Aorta (tissue), 5 donors: ENCODE measurements at regions not wholly inside any gene's neighbourhood (a gene's known extent, or its start where the extent isn't known, plus 50 kb on each side); places are given as distances from the start of the nearest gene placed in this dataset.

Experiments used
- ATAC-seq: fragments of 200-7000 bp; cut with Tn5 transposase; one replicate; pipeline ENCODE4 v1.9.1; 2022; ENCODE audit warnings: moderate library complexity; ENCODE audit not compliant: low FRiP score
- DNase-seq, 2 donors: peaks; one replicate each; pipeline ENCODE4 v3.0.0-alpha.2; 2020
- H3K27ac ChIP-seq, 2 donors: one replicate each; pipeline ENCODE4 v1.5.1; 2013; ENCODE audit warnings: low read length in 2 of 2, mild to moderate bottlenecking in 2 of 2, moderate library complexity in 2 of 2, control low read depth in 1 of 2, inconsistent platforms in 1 of 2, low read depth in 1 of 2
- H3K27me3 ChIP-seq, 2 donors: one replicate each; pipeline ENCODE4 v1.6.1; 2013; ENCODE audit warnings: control low read depth in 1 of 2, low read length in 1 of 2, mild to moderate bottlenecking in 1 of 2, moderate library complexity in 1 of 2; ENCODE audit not compliant: insufficient read depth in 2 of 2, control insufficient read depth in 1 of 2
- H3K36me3 ChIP-seq, 2 donors: one replicate each; pipeline ENCODE4 v1.6.1; 2013; ENCODE audit warnings: control low read depth in 1 of 2, low read length in 1 of 2, mild to moderate bottlenecking in 1 of 2; ENCODE audit not compliant: insufficient read depth in 2 of 2, control insufficient read depth in 1 of 2
- H3K4me1 ChIP-seq, 2 donors: one replicate each; pipeline ENCODE4 v1.6.1; 2013; ENCODE audit warnings: low read length in 2 of 2, control low read depth in 1 of 2, mild to moderate bottlenecking in 1 of 2, moderate library complexity in 1 of 2; ENCODE audit not compliant: insufficient read depth in 2 of 2, control insufficient read depth in 1 of 2
- H3K4me3 ChIP-seq, 2 donors: one replicate each; pipeline ENCODE4 v1.5.1; 2013; ENCODE audit warnings: low read length in 2 of 2, control low read depth in 1 of 2, mild to moderate bottlenecking in 1 of 2
- H3K9me3 ChIP-seq: one replicate; pipeline ENCODE4 v1.6.1; 2013; ENCODE audit warnings: mild to moderate bottlenecking, low read length; ENCODE audit not compliant: control insufficient read depth
- WGBS, 2 donors: extraction: QIAGEN DNeasy Blood & Tissue Kit; methylation state at CpG; one replicate each; pipeline ENCODE4 v1.1.7; 2013; 5-methylcytosine and 5-hydroxymethylcytosine counted together
- intact Hi-C, 2 donors: fragments of 100-400 bp; cut with DNase I; formaldehyde crosslinking; loops; one replicate each; pipeline versions ENCODE4 v1.14.2 to v1.15.0; 2022
- donor health status: healthy with polysubstance abuse.
- donor health status: Bipolar disorder and iron deficiency.
- donor health status: DM: no; HTN: no; CAD: no.
- donor health status: DM: no; HTN: no; CAD: no.
- donor health status: DM: yes; HTN: yes; CAD: no.

- peaks cover 0 to 2% of the 10 kb centered on the region in 2 donors for H3K4me1 ChIP-seq
- H3K27ac ChIP-seq, result no peak overlapping the region
- ATAC-seq (no peak), DNase-seq (no peak)
- WGBS, 2 donors, result 94 to 98% methylated on average over 1 of the region's 1 CpG
- H3K4me3 ChIP-seq, result no peak overlapping the region
- H3K36me3 ChIP-seq, result no peaks in the 10 kb centered on the region
- intact Hi-C loops, result no loop called here
- no peaks in the 10 kb centered on the region for H3K27me3 ChIP-seq
- H3K9me3 ChIP-seq, result no peaks in the 10 kb centered on the region
Measured at GRCh38 chr3:177828208-177828565, 630.9 kb upstream of the TBL1XR1 start.

GRCh38 chr3:177830411-177830849 lies 633.1 kb upstream of the TBL1XR1 start:
- intact Hi-C loops, result no loop called here
- Histone ChIP-seq H3K9me3 (no peaks in the 10 kb centered on the region), H3K36me3 (no peaks in the 10 kb centered on the region), H3K4me3 (no peak overlapping the region), H3K27me3 (no peaks in the 10 kb centered on the region), H3K27ac (peak overlapping the region in 1 of 2 donors; percentile 33), H3K4me1 (no peaks in the 10 kb centered on the region)
- ATAC-seq, result peak; percentile 58
- WGBS, 2 donors, result 28% methylated on average over 3 of the region's 3 CpGs
- DNase-seq, result no peak

- Histone ChIP-seq H3K27ac (no peak overlapping the region), H3K4me1 (no peaks in the 10 kb centered on the region), H3K4me3 (no peak overlapping the region), H3K36me3 (no peaks in the 10 kb centered on the region), H3K27me3 (no peaks in the 10 kb centered on the region), H3K9me3 (no peaks in the 10 kb centered on the region)
- no peak for ATAC-seq
- intact Hi-C loops, result no loop called here
- no peak for DNase-seq
- 97 to 98% methylated on average over 4 of the region's 4 CpGs for WGBS, 2 donors
Measured at GRCh38 chr3:177831361-177831760, 634.1 kb upstream of the TBL1XR1 start.

- intact Hi-C loops, result no loop called here
- DNase-seq, result no peak
- no peaks in the 10 kb centered on the region for H3K36me3 ChIP-seq
- no peak overlapping the region for H3K4me3 ChIP-seq
- no peaks in the 10 kb centered on the region for H3K27me3 ChIP-seq
- peak; percentile 13 for ATAC-seq
- H3K4me1 ChIP-seq, result no peaks in the 10 kb centered on the region
- H3K27ac ChIP-seq, result no peak overlapping the region
- H3K9me3 ChIP-seq, result no peaks in the 10 kb centered on the region
- 20 to 25% methylated on average over 2 of the region's 2 CpGs for WGBS, 2 donors
Measured at GRCh38 chr3:177832880-177833279, 635.6 kb upstream of the TBL1XR1 start.

GRCh38 chr3:177833332-177833731 lies 636.0 kb upstream of the TBL1XR1 start:
- intact Hi-C loops, result no loop called here

GRCh38 chr3:177835008-177835407 lies 637.7 kb upstream of the TBL1XR1 start:
- H3K27ac ChIP-seq, result no peak overlapping the region
- WGBS, 2 donors, result 79 to 89% methylated on average over 2 of the region's 2 CpGs

More at GRCh38 chr3:177833332-177833731, 636.0 kb upstream of the TBL1XR1 start:
- H3K4me1 ChIP-seq, result no peaks in the 10 kb centered on the region
- 55% methylated on average over 2 of the region's 2 CpGs for WGBS, 2 donors
- no peaks in the 10 kb centered on the region for H3K27me3 ChIP-seq
- H3K4me3 ChIP-seq, result no peak overlapping the region
- H3K27ac ChIP-seq, result no peak overlapping the region
- no peaks in the 10 kb centered on the region for H3K36me3 ChIP-seq
- H3K9me3 ChIP-seq, result no peaks in the 10 kb centered on the region
- ATAC-seq, result no peak
- no peak for DNase-seq

GRCh38 chr3:177835917-177836316 lies 638.6 kb upstream of the TBL1XR1 start:
- no peaks in the 10 kb centered on the region for H3K36me3 ChIP-seq
- no peak overlapping the region for H3K27ac ChIP-seq
- DNase-seq (no peak), ATAC-seq (no peak)
- no peak overlapping the region for H3K4me3 ChIP-seq
- no peaks in the 10 kb centered on the region for H3K27me3 ChIP-seq
- no peaks in the 10 kb centered on the region for H3K9me3 ChIP-seq
- 35 to 44% methylated on average over 1 of the region's 1 CpG for WGBS, 2 donors
- no peaks in the 10 kb centered on the region for H3K4me1 ChIP-seq
- intact Hi-C loops, result no loop called here

More at GRCh38 chr3:177835008-177835407, 637.7 kb upstream of the TBL1XR1 start:
- intact Hi-C loops, result no loop called here
- no peak for ATAC-seq
- H3K4me1 ChIP-seq, result no peaks in the 10 kb centered on the region
- no peaks in the 10 kb centered on the region for H3K27me3 ChIP-seq
- H3K36me3 ChIP-seq, result no peaks in the 10 kb centered on the region
- no peaks in the 10 kb centered on the region for H3K9me3 ChIP-seq
- no peak for DNase-seq
- H3K4me3 ChIP-seq, result no peak overlapping the region

- ATAC-seq, result no peak
- no peaks in the 10 kb centered on the region for H3K4me1 ChIP-seq
- intact Hi-C loops, result no loop called here
- no peaks in the 10 kb centered on the region for H3K27me3 ChIP-seq
- no peaks in the 10 kb centered on the region for H3K9me3 ChIP-seq
- DNase-seq, result no peak
- H3K4me3 ChIP-seq, result no peak overlapping the region
- WGBS, 2 donors, result 86 to 92% methylated on average over 5 of the region's 5 CpGs
- no peaks in the 10 kb centered on the region for H3K36me3 ChIP-seq
- no peak overlapping the region for H3K27ac ChIP-seq
Measured at GRCh38 chr3:177836671-177837070, 639.4 kb upstream of the TBL1XR1 start.

- H3K27me3 ChIP-seq, result no peaks in the 10 kb centered on the region
- H3K27ac ChIP-seq, result no peak overlapping the region
- no peak for ATAC-seq
- intact Hi-C loops, result no loop called here
- H3K4me1 ChIP-seq, result no peaks in the 10 kb centered on the region
- no peaks in the 10 kb centered on the region for H3K36me3 ChIP-seq
- DNase-seq, result no peak
- no peak overlapping the region for H3K4me3 ChIP-seq
- WGBS, 2 donors, result 70 to 73% methylated on average over 5 of the region's 5 CpGs
- H3K9me3 ChIP-seq, result no peaks in the 10 kb centered on the region
Measured at GRCh38 chr3:177837951-177838655, 640.8 kb upstream of the TBL1XR1 start.
